RWPE2 (cell line): ENCODE measurements at regions not wholly inside any gene's neighbourhood (a gene's known extent, or its start where the extent isn't known, plus 50 kb on each side); places are given as distances from the start of the nearest gene placed in this dataset.

ENCODE experiments used
- ATAC-seq: fragments of 200-7000 bp; cut with Tn5 transposase; 3 replicates; pipeline ENCODE4 v1.9.1; 2021; ENCODE audit warnings: low read depth
- DNase-seq: peaks from one replicate; pipeline ENCODE4 v3.0.0-alpha.2; 2020; ENCODE audit warnings: low spot score
- H3K27ac ChIP-seq: fragments of 450-650 bp; 2 replicates; pipeline ENCODE4 v1.5.1; 2017; ENCODE audit warnings: mild to moderate bottlenecking; ENCODE audit not compliant: poor library complexity, severe bottlenecking
- H3K27me3 ChIP-seq: fragments of 250-450 bp; sonication (Bioruptor Pico); 2 replicates; pipeline ENCODE4 v1.5.1; 2021; ENCODE audit warnings: mild to moderate bottlenecking, moderate library complexity; ENCODE audit not compliant: insufficient read depth, poor library complexity, severe bottlenecking
- H3K36me3 ChIP-seq: fragments of 250-450 bp; sonication (Bioruptor Pico); 2 replicates; pipeline ENCODE4 v1.5.1; 2020; ENCODE audit warnings: low read depth, mild to moderate bottlenecking, moderate library complexity
- H3K4me1 ChIP-seq: fragments of 250-450 bp; sonication (Bioruptor Pico); 2 replicates; pipeline ENCODE4 v1.5.1; 2021; ENCODE audit warnings: mild to moderate bottlenecking, moderate library complexity; ENCODE audit not compliant: insufficient read depth, poor library complexity, severe bottlenecking
- H3K4me3 ChIP-seq: fragments of 250-450 bp; sonication (Bioruptor Pico); 2 replicates; pipeline ENCODE4 v1.5.1; 2021; ENCODE audit warnings: mild to moderate bottlenecking, moderate library complexity; ENCODE audit not compliant: severe bottlenecking
- H3K9me3 ChIP-seq: fragments of 250-450 bp; sonication (Bioruptor Pico); 2 replicates; pipeline ENCODE4 v1.5.1; 2021; ENCODE audit warnings: mild to moderate bottlenecking, moderate library complexity; ENCODE audit not compliant: severe bottlenecking
- CTCF ChIP-seq: fragments of 450-650 bp; IDR thresholded peaks from one replicate; pipeline ENCODE4 v1.5.1; 2017; ENCODE audit warnings: mild to moderate bottlenecking, moderate library complexity; ENCODE audit not compliant: poor library complexity, severe bottlenecking

GRCh38 chr6:133583907-133584427 lies 304.9 kb upstream of the TCF21 start:
- Histone ChIP-seq H3K27ac (no peak overlapping the region), H3K27me3 (no peaks in the 10 kb centered on the region)
- no peak for TF ChIP-seq CTCF

GRCh38 chr6:133584823-133585222 lies 304.1 kb upstream of the TCF21 start:
- DNase-seq (no peak), ATAC-seq (no peak)
- H3K36me3 ChIP-seq: no peaks in the 10 kb centered on the region
- H3K4me3 ChIP-seq: no peak overlapping the region
- H3K9me3 ChIP-seq: no peaks in the 10 kb centered on the region
- H3K27ac ChIP-seq: no peak overlapping the region
- H3K27me3 ChIP-seq: no peaks in the 10 kb centered on the region
- no peak for TF ChIP-seq CTCF
- peaks cover 2% of the 10 kb centered on the region for H3K4me1 ChIP-seq

More at GRCh38 chr6:133583907-133584427, 304.9 kb upstream of the TCF21 start:
- no peaks in the 10 kb centered on the region for H3K4me1 ChIP-seq
- no peak overlapping the region for H3K4me3 ChIP-seq
- DNase-seq (no peak), ATAC-seq (no peak)
- no peaks in the 10 kb centered on the region for H3K36me3 ChIP-seq
- H3K9me3 ChIP-seq: no peaks in the 10 kb centered on the region

GRCh38 chr6:133585978-133586377 lies 302.9 kb upstream of the TCF21 start:
- Histone ChIP-seq H3K4me3 (no peak overlapping the region), H3K36me3 (no peaks in the 10 kb centered on the region), H3K27me3 (no peaks in the 10 kb centered on the region), H3K9me3 (no peaks in the 10 kb centered on the region), H3K27ac (no peak overlapping the region), H3K4me1 (peaks cover 14% of the 10 kb centered on the region)
- DNase-seq (no peak), ATAC-seq (no peak)
- TF ChIP-seq CTCF: no peak

GRCh38 chr6:133587546-133588160 lies 301.3 kb upstream of the TCF21 start:
- Histone ChIP-seq H3K27me3 (no peaks in the 10 kb centered on the region), H3K27ac (no peak overlapping the region), H3K4me1 (peaks cover 30% of the 10 kb centered on the region), H3K36me3 (no peaks in the 10 kb centered on the region), H3K4me3 (no peak overlapping the region), H3K9me3 (no peaks in the 10 kb centered on the region)
- DNase-seq (no peak), ATAC-seq (no peak)
- no peak for TF ChIP-seq CTCF

- H3K4me1 ChIP-seq: peaks cover 42% of the 10 kb centered on the region
- ATAC-seq: no peak
Measured at GRCh38 chr6:133590196-133590595, 298.7 kb upstream of the TCF21 start.

More at GRCh38 chr6:133590196-133590595, 298.7 kb upstream of the TCF21 start:
- DNase-seq: no peak
- Histone ChIP-seq H3K4me3 (no peak overlapping the region), H3K36me3 (no peaks in the 10 kb centered on the region), H3K9me3 (no peaks in the 10 kb centered on the region), H3K27ac (peak overlapping the region; percentile 73), H3K27me3 (no peaks in the 10 kb centered on the region)
- no peak for TF ChIP-seq CTCF
